PC-3 (cell line): ENCODE measurements at regions not wholly inside any gene's neighbourhood (a gene's known extent, or its start where the extent isn't known, plus 50 kb on each side); places are given as distances from the start of the nearest gene placed in this dataset.

ENCODE experiments used
- EZH2 ChIP-seq: fragments of 300-600 bp; sonication (generic); IDR thresholded peaks from one replicate; pipeline ENCODE4 v1.6.1; 2017; ENCODE audit warnings: antibody characterized with exemption, mild to moderate bottlenecking, low read length; ENCODE audit not compliant: unreplicated experiment
- EZH2phosphoT487 ChIP-seq: fragments of 300-600 bp; sonication (generic); IDR thresholded peaks from 2 replicates; pipeline ENCODE4 v1.6.1; 2018; ENCODE audit warnings: mild to moderate bottlenecking, antibody characterized with exemption, low read length, borderline replicate concordance
- TF ChIP-seq, protein P1 (sequence below): fragments of 300-600 bp; sonication (generic); conservative IDR thresholded peaks from 2 replicates; pipeline ENCODE4 v1.5.1; 2017; ENCODE audit warnings: antibody characterized with exemption, low read depth, mild to moderate bottlenecking, low read length

DNA sequence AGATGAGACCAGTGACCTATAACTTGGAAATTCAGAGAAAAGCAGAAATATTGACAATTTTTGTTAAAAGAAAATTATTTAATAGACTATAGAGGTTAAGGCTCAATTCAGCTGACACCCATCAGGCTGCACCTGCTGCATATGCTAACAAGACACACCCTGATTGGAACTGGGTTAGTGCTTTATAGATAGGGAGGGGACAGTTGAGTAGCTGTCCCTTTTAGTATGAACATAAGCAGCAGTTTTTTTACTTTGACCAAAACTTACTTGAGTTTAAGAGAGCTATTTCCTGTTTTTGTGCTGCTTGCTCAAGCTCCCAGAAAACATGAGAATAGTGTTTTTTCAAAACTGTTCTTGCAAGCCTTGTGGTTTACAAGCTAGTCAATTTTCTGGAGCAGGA, 292.6 kb downstream of the LRRC3B start:
- TF ChIP-seq, protein P1, sequence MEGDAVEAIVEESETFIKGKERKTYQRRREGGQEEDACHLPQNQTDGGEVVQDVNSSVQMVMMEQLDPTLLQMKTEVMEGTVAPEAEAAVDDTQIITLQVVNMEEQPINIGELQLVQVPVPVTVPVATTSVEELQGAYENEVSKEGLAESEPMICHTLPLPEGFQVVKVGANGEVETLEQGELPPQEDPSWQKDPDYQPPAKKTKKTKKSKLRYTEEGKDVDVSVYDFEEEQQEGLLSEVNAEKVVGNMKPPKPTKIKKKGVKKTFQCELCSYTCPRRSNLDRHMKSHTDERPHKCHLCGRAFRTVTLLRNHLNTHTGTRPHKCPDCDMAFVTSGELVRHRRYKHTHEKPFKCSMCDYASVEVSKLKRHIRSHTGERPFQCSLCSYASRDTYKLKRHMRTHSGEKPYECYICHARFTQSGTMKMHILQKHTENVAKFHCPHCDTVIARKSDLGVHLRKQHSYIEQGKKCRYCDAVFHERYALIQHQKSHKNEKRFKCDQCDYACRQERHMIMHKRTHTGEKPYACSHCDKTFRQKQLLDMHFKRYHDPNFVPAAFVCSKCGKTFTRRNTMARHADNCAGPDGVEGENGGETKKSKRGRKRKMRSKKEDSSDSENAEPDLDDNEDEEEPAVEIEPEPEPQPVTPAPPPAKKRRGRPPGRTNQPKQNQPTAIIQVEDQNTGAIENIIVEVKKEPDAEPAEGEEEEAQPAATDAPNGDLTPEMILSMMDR = no peak
- TF ChIP-seq EZH2phosphoT487 = no peak
- no peak for TF ChIP-seq EZH2
